ENCODE measurements at regions not wholly inside any gene's neighbourhood (a gene's known extent, or its start where the extent isn't known, plus 50 kb on each side); places are given as distances from the start of the nearest gene placed in this dataset.
A peak's percentile ranks its signal among the peaks of the same experiment; 100 is the strongest.

GRCh38 chr1:214193691-214194090 is 87.3 kb upstream of the SMYD2 start:
- H3K36me3 Mint-ChIP-seq = no peaks in the 10 kb centered on the region
- DNase-seq (no peak), ATAC-seq (ENCODE audit: low read depth in 2 of 2) (no peak)
- H3K4me1 Mint-ChIP-seq = no peaks in the 10 kb centered on the region
- peaks cover 0 to 4% (median 0%) of the 10 kb centered on the region in 7 donors for H3K9me3 Mint-ChIP-seq
- peaks cover 29 to 55% (median 55%) of the 10 kb centered on the region in 3 donors for H3K27me3 Mint-ChIP-seq
- H3K27ac Mint-ChIP-seq = no peak overlapping the region
- H3K4me3 Mint-ChIP-seq = no peak overlapping the region

- H3K4me3 Mint-ChIP-seq = no peak overlapping the region
- no peak for ATAC-seq (ENCODE audit: low read depth in 2 of 2)
- H3K27me3 Mint-ChIP-seq = peaks cover 35 to 66% (median 39%) of the 10 kb centered on the region in 3 donors
Measured at GRCh38 chr1:214198571-214198970, 82.4 kb upstream of the SMYD2 start.

GRCh38 chr1:214199585-214199984 is 81.4 kb upstream of the SMYD2 start:
- H3K4me3 Mint-ChIP-seq = no peak overlapping the region
- ATAC-seq (ENCODE audit: low read depth in 2 of 2) (no peak), DNase-seq (no peak)
- no peaks in the 10 kb centered on the region for H3K36me3 Mint-ChIP-seq
- no peak overlapping the region for H3K27ac Mint-ChIP-seq
- H3K9me3 Mint-ChIP-seq = peaks cover 0 to 2% (median 0%) of the 10 kb centered on the region in 7 donors
- H3K4me1 Mint-ChIP-seq = no peaks in the 10 kb centered on the region
- H3K27me3 Mint-ChIP-seq = peaks cover 30 to 57% (median 32%) of the 10 kb centered on the region in 3 donors

More at GRCh38 chr1:214198571-214198970, 82.4 kb upstream of the SMYD2 start:
- H3K9me3 Mint-ChIP-seq = peaks cover 0 to 2% (median 0%) of the 10 kb centered on the region in 7 donors
- no peak overlapping the region for H3K27ac Mint-ChIP-seq
- no peak for DNase-seq
- H3K4me1 Mint-ChIP-seq = no peaks in the 10 kb centered on the region
- no peaks in the 10 kb centered on the region for H3K36me3 Mint-ChIP-seq

GRCh38 chr1:214202992-214203391 is 78.0 kb upstream of the SMYD2 start:
- no peaks in the 10 kb centered on the region for H3K4me1 Mint-ChIP-seq
- no peaks in the 10 kb centered on the region for H3K36me3 Mint-ChIP-seq
- ATAC-seq (ENCODE audit: low read depth in 2 of 2) = no peak
- no peak overlapping the region for H3K4me3 Mint-ChIP-seq
- no peak for DNase-seq
- H3K27me3 Mint-ChIP-seq = peaks cover 23 to 43% (median 27%) of the 10 kb centered on the region in 3 donors
- peaks cover 0 to 1% (median 0%) of the 10 kb centered on the region in 7 donors for H3K9me3 Mint-ChIP-seq
- no peak overlapping the region for H3K27ac Mint-ChIP-seq

DNA sequence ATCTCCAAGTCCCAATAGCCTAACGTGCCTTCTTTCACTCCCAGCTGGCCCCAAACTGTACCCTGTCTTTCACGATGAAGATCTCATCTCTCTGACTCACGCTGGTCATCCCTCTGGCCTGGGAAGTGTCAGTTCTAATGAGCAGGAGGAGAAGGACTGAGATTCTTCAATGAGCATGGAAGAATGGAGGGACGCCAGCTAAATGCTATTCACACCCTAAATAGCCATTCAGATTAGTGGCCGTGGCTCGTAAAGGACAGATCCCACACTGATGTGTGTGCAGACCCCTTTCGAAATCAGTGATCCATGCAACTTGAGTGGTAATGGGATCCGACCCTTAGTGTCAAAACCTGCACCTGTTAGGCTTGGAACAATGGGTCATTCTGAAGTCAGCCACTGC is 75.9 kb upstream of the SMYD2 start:
- Mint-ChIP-seq H3K27ac (peak overlapping the region in 1 of 6 donors; percentile 12), H3K4me3 (no peak overlapping the region), H3K9me3 (no peaks in the 10 kb centered on the region), H3K4me1 (no peaks in the 10 kb centered on the region), H3K27me3 (peaks cover 10 to 24% (median 21%) of the 10 kb centered on the region in 3 donors), H3K36me3 (no peaks in the 10 kb centered on the region)
- DNase-seq (no peak), ATAC-seq (ENCODE audit: low read depth in 2 of 2) (no peak)

DNA sequence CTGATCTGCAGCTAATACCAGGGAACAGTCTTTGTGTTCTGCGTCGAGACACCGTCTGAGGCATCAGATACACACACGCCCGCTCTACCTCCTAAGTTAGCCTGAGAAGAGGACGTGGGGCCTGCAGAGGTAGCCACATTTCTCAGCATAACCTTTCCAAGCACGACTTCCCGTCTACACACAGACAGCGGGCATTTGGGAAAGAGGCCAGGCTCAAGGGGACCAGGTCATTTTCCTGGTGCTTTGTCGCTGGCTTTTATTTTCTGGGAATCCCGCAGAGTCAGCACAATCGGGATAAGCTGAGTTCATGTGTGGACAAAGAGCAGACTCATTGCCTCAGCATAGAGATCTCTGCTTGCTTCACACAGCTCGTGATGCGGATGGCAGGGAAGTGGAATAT is 72.5 kb upstream of the SMYD2 start:
- Mint-ChIP-seq H3K4me3 (no peak overlapping the region), H3K27me3 (peaks cover 11 to 13% (median 12%) of the 10 kb centered on the region in 3 donors), H3K36me3 (no peaks in the 10 kb centered on the region), H3K9me3 (no peaks in the 10 kb centered on the region), H3K27ac (no peak overlapping the region), H3K4me1 (no peaks in the 10 kb centered on the region)
- no peak for DNase-seq
- no peak for ATAC-seq (ENCODE audit: low read depth in 2 of 2)

DNA sequence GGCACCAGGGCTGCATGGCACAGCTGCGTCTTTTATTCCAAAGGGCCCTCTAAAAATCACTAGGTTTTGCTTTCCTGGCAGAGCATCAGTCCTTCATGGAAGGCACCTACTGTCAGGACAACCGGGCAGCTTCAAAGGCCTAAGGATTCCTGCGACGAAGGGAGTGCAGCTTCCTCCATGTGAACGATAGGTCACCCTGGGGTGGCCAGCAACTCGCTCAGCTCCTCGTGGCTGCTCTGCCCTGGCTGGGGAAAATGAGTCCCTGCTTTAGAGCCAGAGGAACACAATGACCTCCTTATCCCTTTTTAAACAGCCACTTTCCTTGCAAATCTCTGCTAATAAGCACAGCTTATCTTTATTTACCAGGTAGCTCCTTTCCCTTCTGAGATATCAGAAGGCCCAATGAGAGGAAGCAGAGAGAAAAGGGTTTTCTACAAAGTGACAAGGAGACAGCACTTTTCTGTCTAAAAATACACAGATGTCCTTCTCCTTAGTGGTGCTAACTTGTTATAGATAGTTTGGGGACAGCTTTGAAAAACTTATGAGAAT is 71.6 kb upstream of the SMYD2 start:
- Mint-ChIP-seq H3K4me1 (peaks cover 0 to 4% (median 4%) of the 10 kb centered on the region in 3 donors), H3K9me3 (no peaks in the 10 kb centered on the region), H3K27me3 (peaks cover 8 to 11% (median 11%) of the 10 kb centered on the region in 3 donors), H3K4me3 (no peak overlapping the region), H3K27ac (no peak overlapping the region), H3K36me3 (no peaks in the 10 kb centered on the region)
- DNase-seq (no peak), ATAC-seq (ENCODE audit: low read depth in 2 of 2) (no peak)

DNA sequence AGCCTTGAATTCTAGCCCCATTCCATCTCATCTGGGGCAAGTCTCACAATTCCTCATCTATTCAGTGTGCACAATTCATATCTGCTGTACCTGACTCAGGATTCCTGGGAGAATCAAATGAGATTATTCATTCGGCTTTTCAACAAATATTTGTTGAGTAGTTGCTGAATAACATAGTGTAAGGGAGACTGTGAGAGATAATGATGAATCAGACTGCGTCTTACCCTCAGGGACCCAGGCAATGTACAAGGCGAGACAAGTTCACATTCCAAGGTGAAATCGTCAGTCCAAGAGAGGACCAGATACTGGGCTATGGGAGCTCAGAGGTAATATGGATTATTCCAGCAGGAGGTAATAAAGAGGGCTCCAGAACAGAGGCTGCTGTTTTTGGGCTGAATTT is 67.8 kb upstream of the SMYD2 start:
- Mint-ChIP-seq H3K27ac (no peak overlapping the region), H3K36me3 (no peaks in the 10 kb centered on the region), H3K4me1 (peaks cover 0 to 5% (median 4%) of the 10 kb centered on the region in 3 donors), H3K27me3 (peaks cover 7 to 27% (median 13%) of the 10 kb centered on the region in 3 donors), H3K4me3 (no peak overlapping the region), H3K9me3 (no peaks in the 10 kb centered on the region)
- ATAC-seq (ENCODE audit: low read depth in 2 of 2) (no peak), DNase-seq (no peak)

GRCh38 chr1:214214851-214215250 is 66.1 kb upstream of the SMYD2 start:
- Mint-ChIP-seq H3K27me3 (peaks cover 17 to 41% (median 17%) of the 10 kb centered on the region in 3 donors), H3K27ac (peak overlapping the region in 1 of 6 donors; percentile 20), H3K9me3 (no peaks in the 10 kb centered on the region), H3K4me3 (no peak overlapping the region), H3K36me3 (no peaks in the 10 kb centered on the region), H3K4me1 (peaks cover 0 to 5% (median 4%) of the 10 kb centered on the region in 3 donors)
- ATAC-seq (ENCODE audit: low read depth in 2 of 2) (no peak), DNase-seq (no peak)

- peaks cover 22 to 48% (median 22%) of the 10 kb centered on the region in 3 donors for H3K27me3 Mint-ChIP-seq
- ATAC-seq (ENCODE audit: low read depth in 2 of 2) (no peak), DNase-seq (no peak)
- H3K4me1 Mint-ChIP-seq = peaks cover 0 to 5% (median 4%) of the 10 kb centered on the region in 3 donors
- no peak overlapping the region for H3K4me3 Mint-ChIP-seq
- no peaks in the 10 kb centered on the region for H3K9me3 Mint-ChIP-seq
- no peak overlapping the region for H3K27ac Mint-ChIP-seq
- no peaks in the 10 kb centered on the region for H3K36me3 Mint-ChIP-seq
Measured at GRCh38 chr1:214215583-214215982, 65.4 kb upstream of the SMYD2 start.

GRCh38 chr1:214216021-214216420 is 64.9 kb upstream of the SMYD2 start:
- Mint-ChIP-seq H3K4me3 (no peak overlapping the region), H3K4me1 (peaks cover 0 to 5% (median 4%) of the 10 kb centered on the region in 3 donors), H3K36me3 (no peaks in the 10 kb centered on the region), H3K9me3 (no peaks in the 10 kb centered on the region), H3K27me3 (peaks cover 22 to 48% (median 22%) of the 10 kb centered on the region in 3 donors), H3K27ac (no peak overlapping the region)
- ATAC-seq (ENCODE audit: low read depth in 2 of 2) (no peak), DNase-seq (no peak)

- Mint-ChIP-seq H3K27me3 (peaks cover 22 to 55% (median 25%) of the 10 kb centered on the region in 3 donors), H3K36me3 (no peaks in the 10 kb centered on the region), H3K4me3 (no peak overlapping the region), H3K27ac (no peak overlapping the region), H3K4me1 (peaks cover 0 to 5% (median 4%) of the 10 kb centered on the region in 3 donors), H3K9me3 (no peaks in the 10 kb centered on the region)
- DNase-seq (no peak), ATAC-seq (ENCODE audit: low read depth in 2 of 2) (no peak)
Measured at GRCh38 chr1:214216779-214217178, 64.2 kb upstream of the SMYD2 start.

DNA sequence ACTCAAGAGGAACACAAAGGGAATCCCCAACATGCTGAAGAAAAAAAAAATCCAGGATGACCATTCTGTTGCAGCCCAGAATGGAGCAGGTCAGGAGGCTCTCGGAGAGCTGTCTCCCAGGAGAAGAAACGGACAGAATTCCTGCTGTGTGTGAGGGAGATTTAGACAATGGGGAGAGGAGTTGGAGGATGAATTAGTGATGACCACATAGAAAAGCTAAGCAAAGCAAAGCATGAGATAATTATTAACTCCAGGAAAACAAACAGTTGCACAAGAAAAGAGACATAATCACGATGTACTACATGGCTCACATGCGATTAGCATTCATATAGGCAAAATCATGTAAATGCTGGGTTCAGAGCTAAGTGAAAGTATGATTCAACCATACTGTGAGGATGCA is 61.1 kb upstream of the SMYD2 start:
- H3K4me3 Mint-ChIP-seq = no peak overlapping the region
- H3K9me3 Mint-ChIP-seq = no peaks in the 10 kb centered on the region
- peak overlapping the region in 1 of 6 donors; percentile 64 for H3K27ac Mint-ChIP-seq
- DNase-seq = no peak
- peaks cover 26 to 64% (median 33%) of the 10 kb centered on the region in 3 donors for H3K27me3 Mint-ChIP-seq
- no peaks in the 10 kb centered on the region for H3K36me3 Mint-ChIP-seq
- no peak for ATAC-seq (ENCODE audit: low read depth in 2 of 2)
- peaks cover 0 to 5% (median 0%) of the 10 kb centered on the region in 3 donors for H3K4me1 Mint-ChIP-seq

GRCh38 chr1:214220891-214221290 is 60.1 kb upstream of the SMYD2 start:
- DNase-seq = no peak
- ATAC-seq (ENCODE audit: low read depth in 2 of 2) = no peak
- peaks cover 26 to 61% (median 42%) of the 10 kb centered on the region in 3 donors for H3K27me3 Mint-ChIP-seq
- H3K36me3 Mint-ChIP-seq = no peaks in the 10 kb centered on the region
- no peak overlapping the region for H3K27ac Mint-ChIP-seq
- H3K9me3 Mint-ChIP-seq = no peaks in the 10 kb centered on the region
- H3K4me1 Mint-ChIP-seq = peaks cover 0 to 5% (median 0%) of the 10 kb centered on the region in 3 donors
- H3K4me3 Mint-ChIP-seq = no peak overlapping the region
